Daoy (cell line): ENCODE measurements at regions not wholly inside any gene's neighbourhood (a gene's known extent, or its start where the extent isn't known, plus 50 kb on each side); places are given as distances from the start of the nearest gene placed in this dataset.
A peak's percentile ranks its signal among the peaks of the same experiment; 100 is the strongest.

Experiments used
- DNase-seq: peaks from one replicate; pipeline ENCODE4 v3.0.0-alpha.2; 2015; ENCODE audit warnings: low read depth

DNA sequence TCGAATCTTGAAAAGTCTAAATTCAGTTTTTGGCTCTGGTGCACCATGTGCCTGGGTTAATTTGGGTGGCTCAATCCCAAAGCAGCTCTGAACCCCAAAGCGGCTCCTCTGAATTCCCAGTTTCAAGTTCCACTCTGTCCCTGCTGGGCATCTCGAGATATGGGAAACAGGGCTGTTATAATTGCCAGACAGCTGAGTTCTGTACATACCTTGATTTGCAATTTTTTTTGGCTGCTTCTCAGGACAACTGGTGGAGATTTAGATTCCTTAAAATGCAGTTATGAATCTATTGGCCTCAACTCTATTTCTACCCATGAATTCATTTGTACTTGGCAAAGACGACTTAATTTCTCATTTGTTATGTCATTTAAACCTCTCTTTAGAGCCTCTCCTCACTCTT, 808.5 kb downstream of the TLE4 start:
- DNase-seq: no peak

DNA sequence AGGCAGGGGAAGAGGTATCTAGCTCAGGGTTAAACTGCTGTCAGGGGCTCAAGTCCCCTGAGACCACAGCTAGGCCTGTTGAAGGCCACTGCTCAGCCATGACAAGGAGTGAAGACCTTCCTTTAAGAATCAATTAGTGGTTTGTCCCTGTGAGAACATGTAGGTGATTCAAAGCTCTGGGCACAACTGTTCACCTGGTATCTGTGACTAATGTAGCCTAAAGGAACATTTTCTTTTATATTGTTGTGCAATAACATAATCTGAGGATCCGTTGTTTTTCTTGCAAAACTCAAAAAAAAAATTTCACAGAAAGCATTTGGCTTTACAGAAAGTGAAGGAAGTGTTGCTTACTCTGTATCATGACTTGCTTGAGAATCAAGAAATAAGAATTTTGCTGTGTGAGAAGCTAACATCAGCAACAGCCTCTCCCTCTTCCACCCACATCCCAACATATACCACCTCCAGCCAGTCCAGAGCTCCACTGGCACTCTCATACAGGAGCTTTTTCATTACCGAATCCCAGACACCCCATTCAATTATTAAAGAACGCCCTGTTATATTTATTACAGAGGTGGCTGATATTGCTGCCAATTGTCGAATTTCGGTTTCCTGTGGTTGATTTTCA, 807.0 kb downstream of the TLE4 start:
- DNase-seq: no peak

DNA sequence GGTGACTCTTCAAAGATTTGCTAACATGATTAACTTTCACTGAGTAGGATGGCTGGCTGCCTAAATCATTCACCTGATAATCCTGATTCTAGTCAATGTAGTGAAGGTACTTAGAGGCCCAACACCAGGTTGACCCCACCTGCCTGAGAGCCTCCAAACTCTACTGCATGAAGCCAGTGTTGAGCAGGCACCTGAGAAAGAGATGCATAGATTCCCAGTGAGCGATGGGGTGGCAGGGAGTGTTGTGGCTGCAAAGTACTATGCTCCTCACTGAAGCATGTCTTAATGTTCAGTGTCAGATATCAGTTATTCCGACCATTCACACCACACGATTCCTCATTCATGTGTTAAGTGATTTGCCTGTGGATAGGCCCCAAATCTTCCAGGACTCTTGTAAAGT, 804.4 kb downstream of the TLE4 start:
- DNase-seq: no peak

DNA sequence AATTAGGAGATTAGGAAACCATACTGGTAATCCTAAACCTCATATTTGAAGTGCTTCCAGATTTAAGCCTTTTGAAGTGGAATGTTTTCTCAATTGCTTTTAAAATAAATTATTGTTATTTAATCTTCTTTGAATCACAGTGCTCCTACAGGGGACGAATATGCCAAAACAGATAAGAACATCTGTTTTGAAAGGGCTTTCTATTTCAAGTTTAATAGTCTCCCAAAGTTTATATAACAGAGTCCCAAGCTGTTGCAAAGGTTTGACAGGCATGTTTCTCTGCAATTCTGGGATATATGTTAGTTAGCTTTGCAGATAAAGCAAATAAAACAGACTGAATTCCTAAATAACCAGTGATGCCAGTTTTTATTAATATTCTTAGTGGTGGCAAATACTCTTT, 803.7 kb downstream of the TLE4 start:
- DNase-seq: no peak

DNA sequence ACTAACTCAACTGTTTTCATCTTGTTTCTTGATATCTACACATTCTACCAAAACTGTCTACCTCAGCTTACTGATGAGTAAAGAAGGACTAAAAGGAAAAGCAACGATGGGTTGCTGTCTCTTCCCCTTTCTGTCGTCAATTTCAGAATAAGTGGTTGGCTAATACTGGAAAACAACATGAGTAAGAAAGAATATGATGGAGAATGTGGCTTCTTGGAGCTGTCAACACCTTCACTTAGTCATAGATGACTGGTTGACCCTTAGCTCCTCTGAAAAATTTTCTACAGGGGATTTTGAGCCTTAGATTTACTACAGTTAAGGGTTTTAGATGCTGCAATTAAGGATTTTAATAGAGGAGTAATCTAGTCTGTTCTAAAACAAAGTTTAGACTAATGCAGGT, 797.9 kb downstream of the TLE4 start:
- DNase-seq: no peak

DNA sequence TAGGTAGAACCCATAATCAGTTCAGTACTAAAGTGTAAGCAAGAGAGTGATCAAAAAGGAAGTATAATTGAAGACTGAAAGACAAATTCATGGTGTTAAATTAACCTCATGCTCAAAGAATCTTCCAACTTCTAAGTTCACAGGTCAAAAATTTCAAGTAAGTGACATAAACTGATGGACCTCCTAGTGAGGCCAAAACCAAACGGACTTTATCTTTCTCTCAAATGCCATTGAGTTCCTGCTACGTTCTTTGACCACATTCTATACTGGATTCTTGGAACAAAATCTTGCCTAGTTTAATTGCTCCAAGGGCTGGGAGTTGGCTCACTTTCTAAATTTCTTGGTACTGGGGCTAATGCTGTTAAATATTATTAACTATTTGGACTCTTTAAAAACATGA, 794.9 kb downstream of the TLE4 start:
- no peak for DNase-seq

DNA sequence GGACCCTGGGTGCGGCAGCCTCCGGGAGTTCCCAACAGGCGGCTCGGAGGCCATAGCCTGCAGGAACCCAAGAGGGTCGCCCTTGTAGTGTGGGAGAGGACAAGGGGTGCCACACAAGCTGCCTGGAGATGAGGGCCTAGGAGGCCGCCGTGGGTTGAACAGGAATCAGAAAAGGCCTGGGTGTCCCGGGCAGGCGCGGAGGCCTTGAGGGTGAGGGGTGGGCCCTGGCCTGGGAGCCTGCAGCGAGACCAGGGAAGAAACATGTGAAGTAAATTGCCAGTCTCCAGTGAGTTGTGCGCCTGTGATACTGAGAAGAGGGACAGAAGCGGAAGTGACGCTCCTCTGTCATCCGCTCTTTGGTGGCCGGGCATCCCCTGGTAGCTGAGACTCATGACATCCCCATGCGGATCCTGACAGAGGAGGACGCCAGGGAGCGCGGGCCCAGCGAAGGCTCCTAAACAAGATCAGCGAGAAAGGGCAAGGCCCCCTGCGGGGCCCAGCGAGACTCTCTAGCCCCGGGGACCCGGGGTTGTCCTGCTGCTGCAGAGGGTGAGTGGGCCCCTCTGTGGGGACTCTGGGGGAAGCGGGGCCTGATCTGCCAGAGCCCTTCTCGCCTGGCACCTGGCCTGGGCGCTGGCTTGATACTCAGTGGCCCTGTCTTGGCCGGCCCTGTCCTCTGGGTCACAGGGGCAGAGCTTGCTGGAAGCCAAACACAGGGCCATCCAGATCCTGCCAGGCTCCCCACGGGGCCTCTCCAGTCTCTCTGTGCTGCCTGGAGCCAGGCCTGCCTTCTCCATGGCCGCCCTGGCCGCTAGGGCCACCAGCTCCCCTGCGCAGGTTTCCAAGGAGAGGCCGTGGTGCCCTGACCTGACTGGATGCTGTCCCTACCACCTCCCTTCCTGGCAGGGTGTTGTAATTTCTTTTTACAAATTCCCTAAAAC, 788.4 kb downstream of the TLE4 start:
- no peak for DNase-seq

DNA sequence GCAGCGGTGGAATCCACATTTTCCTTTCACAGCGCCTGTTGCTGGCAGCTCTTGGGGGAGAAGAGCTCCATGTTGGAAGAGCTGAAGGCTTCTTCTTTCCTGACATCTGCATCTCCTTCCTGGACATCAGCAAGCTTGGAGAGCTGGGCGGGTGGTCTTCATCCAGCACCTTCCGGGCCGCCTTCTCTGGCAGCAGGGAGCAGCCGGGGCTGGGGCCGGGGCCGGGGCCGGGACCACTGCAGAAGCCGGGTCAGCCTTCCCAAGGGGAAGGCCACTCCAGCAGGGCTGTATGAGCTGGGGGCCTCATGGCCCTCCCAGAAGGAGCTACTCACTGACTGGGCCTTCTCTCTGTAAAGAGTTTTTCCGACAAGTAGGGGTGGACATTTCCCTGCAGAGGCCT, 787.5 kb downstream of the TLE4 start:
- DNase-seq: no peak

DNA sequence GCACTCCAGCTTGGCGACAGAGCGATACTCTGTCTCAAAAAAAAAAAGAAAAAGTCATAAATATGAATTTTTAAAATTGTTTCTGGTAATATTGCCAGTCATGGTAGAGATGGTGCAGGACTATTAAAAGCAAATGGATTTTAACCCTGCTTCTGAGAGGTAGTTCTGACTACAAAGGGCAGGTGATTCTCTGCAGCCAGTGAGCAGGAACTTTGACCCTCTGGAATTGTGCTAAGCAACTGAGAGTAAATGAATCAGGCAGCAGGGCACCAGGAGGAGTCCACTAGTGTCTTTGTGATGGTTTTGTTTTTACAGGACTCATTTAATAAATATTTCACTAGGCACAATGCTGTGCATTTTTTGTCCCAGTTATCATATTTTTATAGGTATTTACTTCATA, 781.2 kb downstream of the TLE4 start:
- no peak for DNase-seq

DNA sequence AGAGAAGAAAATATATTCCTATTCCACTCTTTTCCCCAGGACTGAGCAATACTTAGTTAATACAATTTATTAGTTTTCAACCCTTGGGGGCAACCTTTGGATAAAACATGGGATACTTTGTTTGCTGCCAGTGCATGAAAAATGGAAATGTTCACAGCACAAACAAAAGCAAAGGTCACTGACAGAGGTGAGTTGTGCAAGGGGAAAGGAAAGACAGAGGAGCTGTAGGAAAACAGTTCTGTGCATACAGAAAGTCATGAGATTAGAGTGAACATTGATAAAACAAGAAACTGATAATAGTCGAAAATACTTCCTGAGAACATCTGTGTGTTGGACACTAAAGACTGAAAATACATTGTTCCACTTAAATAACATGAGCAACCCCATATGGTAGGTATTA, 779.8 kb downstream of the TLE4 start:
- no peak for DNase-seq

DNA sequence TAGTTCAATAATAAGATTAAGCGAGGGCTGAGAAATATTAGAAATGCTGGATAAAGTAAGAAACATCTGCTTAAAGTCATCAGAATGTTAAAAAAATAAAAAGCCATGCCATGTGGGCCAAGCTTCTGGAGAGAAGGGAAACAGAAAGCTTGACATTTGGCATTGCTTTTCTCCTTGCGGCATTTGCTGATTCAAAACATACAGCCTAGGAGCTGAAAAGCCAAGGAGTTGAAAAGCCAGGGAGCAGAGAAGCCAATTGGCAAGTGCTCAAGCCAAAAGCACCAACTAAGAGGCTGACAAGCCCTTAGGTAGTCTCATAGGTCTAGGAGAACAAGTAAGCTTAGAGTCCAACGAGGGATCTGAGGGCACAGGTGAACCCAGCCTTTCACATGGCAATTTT, 754.3 kb downstream of the TLE4 start:
- no peak for DNase-seq

DNA sequence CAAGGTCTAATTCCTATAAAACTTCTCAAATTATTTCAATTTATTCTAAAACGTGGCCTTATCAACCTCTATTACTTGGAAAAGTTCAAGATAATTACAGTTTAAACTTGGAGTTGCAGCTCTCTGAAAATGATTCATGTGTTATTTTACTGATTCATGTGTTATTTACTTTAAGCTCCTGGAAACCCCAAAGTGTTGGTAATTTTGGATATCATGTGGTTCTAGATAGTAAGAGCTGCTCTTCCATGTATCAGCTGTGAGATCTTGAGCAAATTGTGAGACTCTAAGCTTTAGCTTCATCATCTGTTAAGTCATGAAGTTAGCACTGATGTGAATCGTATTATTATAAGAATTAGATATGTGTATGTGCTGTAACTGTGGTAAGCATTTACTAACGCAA, 749.2 kb downstream of the TLE4 start:
- DNase-seq: peak; percentile 4

DNA sequence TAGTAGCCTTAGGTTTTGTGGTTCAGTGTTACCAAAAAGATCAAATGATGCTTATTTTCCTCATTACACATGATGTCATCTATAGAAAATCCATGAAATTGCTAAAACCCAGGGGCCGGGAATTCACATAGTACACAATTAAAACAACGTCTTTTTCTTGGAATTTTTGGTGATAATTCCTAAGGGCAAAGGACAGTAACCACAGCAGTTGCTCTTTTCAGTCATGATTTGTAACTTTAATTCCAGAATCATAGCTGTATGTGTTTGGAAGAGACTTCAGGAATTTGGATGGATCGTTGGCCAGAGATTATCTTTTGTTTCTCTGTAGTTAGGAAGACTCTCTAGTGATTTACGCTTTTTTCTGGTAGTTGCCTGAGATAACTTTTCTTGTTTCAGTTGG, 748.7 kb downstream of the TLE4 start:
- no peak for DNase-seq

DNA sequence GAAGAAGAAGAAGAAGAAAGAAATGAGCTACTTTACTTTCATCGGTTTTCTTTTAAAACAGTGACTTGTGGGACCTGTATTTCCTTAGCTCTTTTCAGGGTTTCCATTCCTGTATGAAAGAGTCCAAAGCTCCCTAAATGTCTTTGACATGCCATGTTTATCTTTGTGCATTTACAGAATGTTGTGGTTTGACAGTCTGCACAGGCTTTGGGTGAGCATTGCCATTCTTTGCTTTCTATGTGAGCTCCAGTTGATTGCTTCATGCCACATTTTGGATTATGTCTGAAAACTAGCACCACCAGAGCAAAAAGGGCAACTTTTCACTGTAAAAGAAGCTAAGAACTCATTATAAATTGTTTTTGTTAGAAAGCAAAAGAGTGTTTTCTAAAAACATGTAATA, 733.4 kb downstream of the TLE4 start:
- no peak for DNase-seq

DNA sequence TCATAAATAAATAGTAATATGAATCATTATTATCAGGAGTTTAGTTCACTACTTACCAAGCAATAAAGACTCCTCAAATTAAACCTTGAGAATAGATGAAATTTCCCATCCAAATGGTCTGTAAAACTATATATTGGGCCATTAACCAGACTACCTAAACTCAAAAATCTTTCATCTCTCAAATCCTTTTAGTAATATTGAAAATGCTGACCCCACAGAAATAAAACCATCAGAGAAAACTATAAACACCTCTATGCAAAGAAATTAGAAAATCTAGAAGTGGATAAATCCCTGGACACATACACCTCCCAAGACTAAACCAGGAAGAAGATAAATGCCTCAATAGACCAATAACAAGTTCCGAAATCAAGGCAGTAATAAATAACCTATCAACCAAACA, 723.2 kb downstream of the TLE4 start:
- DNase-seq: no peak

DNA sequence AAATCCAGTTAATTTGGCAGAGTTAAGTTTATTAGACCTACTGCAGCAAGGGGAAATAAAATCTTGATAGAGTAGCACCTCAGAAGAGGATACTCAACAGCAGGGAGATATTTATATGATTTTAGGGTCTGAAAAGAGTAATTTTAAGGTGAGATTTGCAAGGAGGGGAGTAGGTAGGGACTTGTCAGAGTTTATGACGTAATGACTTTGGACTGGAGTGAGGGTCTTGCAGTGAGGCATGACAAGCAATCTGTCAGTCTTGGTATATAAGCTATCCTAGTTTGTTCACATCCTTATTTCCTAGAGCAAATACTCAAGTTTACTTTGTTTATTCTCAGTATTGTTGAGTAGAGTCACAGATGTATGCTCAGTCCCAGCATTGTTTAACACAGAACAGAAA, 722.6 kb downstream of the TLE4 start:
- DNase-seq: no peak

DNA sequence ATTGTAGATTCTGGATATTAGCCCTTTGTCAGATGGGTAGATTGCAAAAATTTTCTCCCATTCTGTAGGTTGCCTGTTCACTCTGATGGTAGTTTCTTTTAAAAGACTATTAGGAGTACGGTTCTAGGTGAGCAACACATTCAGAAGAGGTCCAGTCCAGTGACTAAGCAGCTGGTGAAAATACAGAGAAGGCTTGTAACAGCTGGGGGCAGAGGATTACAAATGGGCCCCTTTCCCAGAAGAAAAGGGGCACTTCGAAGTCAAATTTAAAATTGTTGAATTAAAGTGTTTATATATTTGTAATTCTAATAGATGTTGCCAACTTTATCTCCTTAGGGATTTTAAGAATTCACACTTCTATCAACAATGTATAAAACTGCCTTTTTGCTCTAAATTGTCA, 720.5 kb downstream of the TLE4 start:
- no peak for DNase-seq

DNA sequence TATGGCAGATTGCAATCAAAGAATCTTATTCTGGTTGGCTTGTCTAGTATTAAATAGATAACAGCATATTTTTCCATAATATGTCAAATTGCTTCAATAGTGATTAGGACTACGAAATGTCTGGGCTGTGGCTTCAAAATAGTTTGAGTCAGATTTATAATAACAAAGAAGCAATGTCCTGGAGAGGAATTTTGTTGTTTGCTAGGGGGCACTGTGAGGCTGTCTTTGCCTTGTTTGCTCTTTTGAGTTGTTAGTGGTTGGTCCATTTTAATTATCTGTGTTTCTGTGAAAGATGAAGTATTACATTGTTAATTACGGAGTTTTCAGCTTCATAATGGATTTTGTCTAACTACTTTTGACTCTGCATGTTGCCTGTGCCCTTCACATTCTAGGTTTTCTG, 713.6 kb downstream of the TLE4 start:
- DNase-seq: no peak

DNA sequence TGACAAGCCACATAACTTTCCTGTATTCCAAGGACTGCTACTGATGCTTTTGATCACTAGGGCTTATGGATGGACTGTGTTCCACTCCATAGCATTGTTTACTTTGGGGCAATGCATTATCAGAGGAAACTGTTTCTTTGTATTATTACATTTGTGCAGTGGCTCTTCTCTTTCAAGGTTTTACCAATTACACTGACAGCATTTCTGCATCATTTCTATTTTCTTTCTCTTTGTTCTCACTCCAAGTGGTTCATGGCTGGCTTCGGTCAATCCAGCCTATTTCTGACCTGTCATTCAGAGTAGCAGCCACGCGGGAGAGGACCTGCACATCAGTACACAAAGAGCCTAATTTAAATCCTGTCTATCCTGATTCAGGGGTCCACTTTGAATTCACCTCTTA, 711.0 kb downstream of the TLE4 start:
- DNase-seq: no peak

DNA sequence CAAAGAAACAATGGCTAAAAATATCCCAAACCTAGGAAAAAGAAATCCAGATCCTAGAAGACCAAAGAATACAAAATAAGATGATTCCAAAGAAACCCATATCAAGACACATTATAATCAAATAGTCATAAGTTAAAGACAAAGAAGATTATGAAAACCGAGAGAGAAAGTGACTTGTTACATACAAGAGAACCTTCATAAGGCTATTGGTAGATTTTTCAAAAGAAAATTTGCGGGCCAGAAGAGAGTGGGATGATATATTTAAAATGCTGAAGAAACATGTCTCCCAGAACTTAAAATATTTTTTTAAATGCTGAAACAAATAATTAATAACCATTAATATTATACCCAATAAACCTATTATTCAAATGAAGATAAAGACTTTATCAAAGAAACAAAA, 687.3 kb downstream of the TLE4 start:
- no peak for DNase-seq

DNA sequence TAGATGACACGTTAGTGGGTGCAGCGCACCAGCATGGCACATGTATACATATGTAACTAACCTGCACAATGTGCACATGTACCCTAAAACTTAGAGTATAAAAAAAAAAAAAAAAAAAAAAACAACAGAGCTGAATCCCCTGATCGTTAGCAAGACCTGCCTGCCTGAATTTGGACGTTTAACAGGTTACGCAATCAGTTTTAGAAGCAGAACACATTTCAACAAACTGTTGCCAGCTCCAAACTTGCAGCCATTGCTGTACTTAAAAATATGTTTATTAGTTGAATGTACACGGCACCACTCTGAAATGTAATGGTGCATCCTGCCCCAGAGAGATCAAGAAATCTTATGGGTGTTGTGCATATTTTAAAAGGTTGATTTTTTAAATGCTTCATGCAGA, 680.0 kb downstream of the TLE4 start:
- no peak for DNase-seq

DNA sequence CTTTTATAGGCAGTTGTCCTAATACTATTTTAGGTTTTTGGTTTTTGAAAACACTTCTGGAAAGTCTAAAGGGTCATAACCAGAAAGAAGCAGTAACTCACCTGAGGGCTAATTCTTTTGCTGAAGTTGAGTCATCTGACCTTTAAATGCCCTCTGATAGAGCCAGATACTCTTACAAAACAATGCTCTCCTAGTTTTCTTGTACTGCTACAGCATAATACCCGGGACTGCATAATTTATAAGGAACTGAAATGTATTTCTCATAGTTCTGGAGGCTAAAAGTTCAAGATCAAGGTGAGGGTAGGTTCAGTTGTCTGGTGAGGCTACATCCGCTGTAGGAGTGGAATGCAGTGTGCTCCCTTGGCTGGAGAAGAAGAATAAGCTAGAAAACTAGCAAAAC, 670.3 kb downstream of the TLE4 start:
- no peak for DNase-seq

DNA sequence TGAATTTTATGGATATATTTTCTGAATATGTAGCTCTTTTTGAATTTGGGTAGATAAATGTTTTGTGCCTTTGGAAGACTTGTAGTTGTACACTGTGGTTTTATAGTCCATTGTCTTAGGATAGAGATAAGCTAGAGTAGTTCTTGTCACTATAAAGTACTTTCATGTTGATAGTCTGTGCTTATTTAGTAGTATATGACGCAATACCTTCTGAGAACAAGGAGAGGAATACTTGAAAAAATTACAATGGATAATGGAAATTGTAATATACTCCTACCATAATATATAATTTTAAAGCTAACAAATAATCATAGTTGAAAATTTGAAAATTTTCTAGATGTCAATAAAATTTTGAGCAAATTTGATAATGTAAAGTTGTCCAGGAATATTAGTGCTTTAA, 664.0 kb downstream of the TLE4 start:
- no peak for DNase-seq

DNA sequence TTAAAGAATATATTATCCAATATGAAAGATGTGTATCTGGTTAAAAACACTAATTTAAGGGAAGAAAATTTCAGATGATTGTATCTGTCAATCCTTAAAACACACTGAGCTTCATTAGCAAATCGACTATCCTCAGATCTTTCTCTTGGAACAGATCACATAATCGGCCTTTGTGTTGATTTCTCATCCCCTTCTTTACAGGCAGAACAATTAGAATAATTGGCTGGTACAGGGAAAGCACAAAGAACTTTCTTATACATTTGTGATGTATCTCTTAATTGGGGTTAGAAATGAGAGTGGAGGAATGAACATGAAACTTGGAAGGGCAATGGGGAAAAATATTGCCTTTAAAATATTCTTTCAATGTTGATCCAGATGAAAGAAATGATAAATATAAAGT, 662.1 kb downstream of the TLE4 start:
- DNase-seq: no peak
